DOHH2 (cell line): ENCODE measurements at regions not wholly inside any gene's neighbourhood (a gene's known extent, or its start where the extent isn't known, plus 50 kb on each side); places are given as distances from the start of the nearest gene placed in this dataset.
"Not testable (repeated sequence)": the region's sequence is repeated elsewhere in the genome, so short reads cannot be mapped to it uniquely, and the experiment has no call there.

Experiments used
- EZH2phosphoT487 ChIP-seq: fragments of 200-600 bp; sonication (generic); IDR thresholded peaks from 2 replicates; pipeline ENCODE4 v1.6.1; 2017; ENCODE audit warnings: borderline replicate concordance, mild to moderate bottlenecking, antibody characterized with exemption, low read length, moderate library complexity, mixed read lengths
- TF ChIP-seq, protein P1 (sequence below): fragments of 200-600 bp; sonication (generic); IDR thresholded peaks from one replicate; pipeline ENCODE4 v1.5.1; 2014; ENCODE audit warnings: antibody characterized with exemption, mild to moderate bottlenecking, low read depth, low read length; ENCODE audit not compliant: poor library complexity, severe bottlenecking

DNA sequence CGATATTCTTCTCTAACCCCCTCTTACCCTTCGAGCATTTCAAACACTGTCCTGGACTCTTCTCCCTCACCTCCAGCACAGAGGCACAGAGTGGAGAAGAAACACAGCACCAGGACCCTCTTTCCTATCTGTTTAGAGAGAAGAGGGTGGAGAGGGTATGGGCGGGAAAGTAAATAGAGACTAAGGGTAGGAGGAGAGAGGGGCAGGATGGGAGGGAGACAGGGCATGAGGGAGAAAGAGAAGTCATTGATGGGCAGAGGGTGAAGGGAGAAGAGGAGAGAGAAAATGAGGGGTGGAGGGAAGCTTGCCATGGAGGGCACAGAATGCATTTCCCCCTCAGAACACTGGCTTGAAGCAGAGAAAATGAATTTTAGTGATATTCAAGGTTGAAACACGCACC, 543.9 kb upstream of the B3GAT1 start:
- TF ChIP-seq EZH2phosphoT487 = not testable (repeated sequence)
- TF ChIP-seq, protein P1, sequence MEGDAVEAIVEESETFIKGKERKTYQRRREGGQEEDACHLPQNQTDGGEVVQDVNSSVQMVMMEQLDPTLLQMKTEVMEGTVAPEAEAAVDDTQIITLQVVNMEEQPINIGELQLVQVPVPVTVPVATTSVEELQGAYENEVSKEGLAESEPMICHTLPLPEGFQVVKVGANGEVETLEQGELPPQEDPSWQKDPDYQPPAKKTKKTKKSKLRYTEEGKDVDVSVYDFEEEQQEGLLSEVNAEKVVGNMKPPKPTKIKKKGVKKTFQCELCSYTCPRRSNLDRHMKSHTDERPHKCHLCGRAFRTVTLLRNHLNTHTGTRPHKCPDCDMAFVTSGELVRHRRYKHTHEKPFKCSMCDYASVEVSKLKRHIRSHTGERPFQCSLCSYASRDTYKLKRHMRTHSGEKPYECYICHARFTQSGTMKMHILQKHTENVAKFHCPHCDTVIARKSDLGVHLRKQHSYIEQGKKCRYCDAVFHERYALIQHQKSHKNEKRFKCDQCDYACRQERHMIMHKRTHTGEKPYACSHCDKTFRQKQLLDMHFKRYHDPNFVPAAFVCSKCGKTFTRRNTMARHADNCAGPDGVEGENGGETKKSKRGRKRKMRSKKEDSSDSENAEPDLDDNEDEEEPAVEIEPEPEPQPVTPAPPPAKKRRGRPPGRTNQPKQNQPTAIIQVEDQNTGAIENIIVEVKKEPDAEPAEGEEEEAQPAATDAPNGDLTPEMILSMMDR = not testable (repeated sequence)
